Activated T-helper 1 cell treated with anti-CD3 and anti-CD28 coated beads, Interleukin-12 subunit alpha, Interleukin-12 subunit beta, Interleukin-2, Interleukin-4 antibody, amounts not matched to agents 30 ng/mL and 10 ng/mL and 1 ng/mL, durations not matched to agents 14 hours and 24 hours and 36 hours (primary cell): ENCODE measurements at regions not wholly inside any gene's neighbourhood (a gene's known extent, or its start where the extent isn't known, plus 50 kb on each side); places are given as distances from the start of the nearest gene placed in this dataset.

Source experiments
- DNase-seq: peaks from one replicate; pipeline ENCODE4 v3.0.0; 2021; ENCODE audit warnings: low spot score
- H3K27ac Mint-ChIP-seq: one replicate; pipeline ENCODE4 v1.8.0; 2021; ENCODE audit warnings: mild to moderate bottlenecking, mixed read lengths
- H3K27me3 Mint-ChIP-seq: one replicate; pipeline ENCODE4 v1.8.0; 2022; ENCODE audit warnings: mild to moderate bottlenecking, moderate library complexity, mixed read lengths; ENCODE audit not compliant: insufficient read depth
- H3K36me3 Mint-ChIP-seq: one replicate; pipeline ENCODE4 v1.8.0; 2021; ENCODE audit warnings: low read depth, mixed read lengths
- H3K4me1 Mint-ChIP-seq: one replicate; pipeline ENCODE4 v1.8.0; 2021; ENCODE audit warnings: low read depth, mixed read lengths
- H3K4me3 Mint-ChIP-seq: one replicate; pipeline ENCODE4 v1.8.0; 2021; ENCODE audit warnings: mild to moderate bottlenecking, moderate library complexity, mixed read lengths
- H3K9me3 Mint-ChIP-seq: one replicate; pipeline ENCODE4 v1.8.0; 2021; ENCODE audit warnings: mixed read lengths
- intact Hi-C: fragments of 100-400 bp; cut with micrococcal nuclease; formaldehyde crosslinking; loops from one replicate; pipeline ENCODE4 v1.15.1; 2024

GRCh38 chr2:30348825-30349224 lies 98.2 kb upstream of the LCLAT1 start:
- Mint-ChIP-seq H3K9me3 (peaks cover 4% of the 10 kb centered on the region), H3K27me3 (no peaks in the 10 kb centered on the region), H3K27ac (peak overlapping the region; percentile 63), H3K4me1 (peaks cover 31% of the 10 kb centered on the region), H3K4me3 (no peak overlapping the region), H3K36me3 (peaks cover 3% of the 10 kb centered on the region)
- DNase-seq = no peak
- intact Hi-C loops = loop anchor here (1.0 kb wide), 2 partner anchors 16 to 73 kb away; no protein-coding TSS in a partner anchor

- H3K36me3 Mint-ChIP-seq = peaks cover 2% of the 10 kb centered on the region
- H3K27ac Mint-ChIP-seq = peak overlapping the region; percentile 63
- H3K27me3 Mint-ChIP-seq = no peaks in the 10 kb centered on the region
- no peaks in the 10 kb centered on the region for H3K9me3 Mint-ChIP-seq
- no peak overlapping the region for H3K4me3 Mint-ChIP-seq
- intact Hi-C loops = loop anchor here (1.0 kb wide), 1 partner anchor 73 kb away; no protein-coding TSS in a partner anchor
- DNase-seq = no peak
- H3K4me1 Mint-ChIP-seq = peaks cover 31% of the 10 kb centered on the region
These were observed 97.4 kb upstream of the LCLAT1 start for GRCh38 chr2:30349691-30350090.

- DNase-seq = no peak
- Mint-ChIP-seq H3K9me3 (no peaks in the 10 kb centered on the region), H3K36me3 (peaks cover 2% of the 10 kb centered on the region), H3K27ac (no peak overlapping the region), H3K4me1 (peaks cover 31% of the 10 kb centered on the region), H3K27me3 (no peaks in the 10 kb centered on the region), H3K4me3 (no peak overlapping the region)
- intact Hi-C loops = no loop called here
These were observed 95.9 kb upstream of the LCLAT1 start for GRCh38 chr2:30351116-30351515.

- Mint-ChIP-seq H3K27me3 (no peaks in the 10 kb centered on the region), H3K4me1 (peaks cover 31% of the 10 kb centered on the region), H3K9me3 (no peaks in the 10 kb centered on the region), H3K27ac (no peak overlapping the region), H3K4me3 (no peak overlapping the region), H3K36me3 (peaks cover 2% of the 10 kb centered on the region)
- intact Hi-C loops = no loop called here
- no peak for DNase-seq
These were observed 95.1 kb upstream of the LCLAT1 start for GRCh38 chr2:30351949-30352348.

- Mint-ChIP-seq H3K4me1 (peaks cover 25% of the 10 kb centered on the region), H3K9me3 (no peaks in the 10 kb centered on the region), H3K27ac (no peak overlapping the region), H3K4me3 (no peak overlapping the region), H3K36me3 (no peaks in the 10 kb centered on the region), H3K27me3 (no peaks in the 10 kb centered on the region)
- intact Hi-C loops = no loop called here
- DNase-seq = no peak
These were observed 92.9 kb upstream of the LCLAT1 start for GRCh38 chr2:30354150-30354549.

GRCh38 chr2:30354621-30355020 lies 92.4 kb upstream of the LCLAT1 start:
- no peaks in the 10 kb centered on the region for H3K9me3 Mint-ChIP-seq
- H3K27ac Mint-ChIP-seq = no peak overlapping the region
- intact Hi-C loops = no loop called here
- no peak for DNase-seq
- H3K27me3 Mint-ChIP-seq = no peaks in the 10 kb centered on the region
- H3K4me1 Mint-ChIP-seq = peaks cover 20% of the 10 kb centered on the region
- no peaks in the 10 kb centered on the region for H3K36me3 Mint-ChIP-seq
- no peak overlapping the region for H3K4me3 Mint-ChIP-seq

GRCh38 chr2:30355306-30355705 lies 91.7 kb upstream of the LCLAT1 start:
- Mint-ChIP-seq H3K27ac (no peak overlapping the region), H3K4me1 (peaks cover 20% of the 10 kb centered on the region), H3K36me3 (no peaks in the 10 kb centered on the region), H3K27me3 (no peaks in the 10 kb centered on the region), H3K4me3 (no peak overlapping the region), H3K9me3 (no peaks in the 10 kb centered on the region)
- no peak for DNase-seq
- intact Hi-C loops = no loop called here

GRCh38 chr2:30356071-30356470 lies 91.0 kb upstream of the LCLAT1 start:
- no peaks in the 10 kb centered on the region for H3K27me3 Mint-ChIP-seq
- intact Hi-C loops = no loop called here
- H3K27ac Mint-ChIP-seq = no peak overlapping the region
- no peak overlapping the region for H3K4me3 Mint-ChIP-seq
- no peaks in the 10 kb centered on the region for H3K9me3 Mint-ChIP-seq
- DNase-seq = no peak
- no peaks in the 10 kb centered on the region for H3K36me3 Mint-ChIP-seq
- H3K4me1 Mint-ChIP-seq = peaks cover 23% of the 10 kb centered on the region

- H3K9me3 Mint-ChIP-seq = no peaks in the 10 kb centered on the region
- H3K27ac Mint-ChIP-seq = no peak overlapping the region
- H3K4me3 Mint-ChIP-seq = no peak overlapping the region
- intact Hi-C loops = no loop called here
- H3K27me3 Mint-ChIP-seq = no peaks in the 10 kb centered on the region
- no peaks in the 10 kb centered on the region for H3K36me3 Mint-ChIP-seq
- peaks cover 30% of the 10 kb centered on the region for H3K4me1 Mint-ChIP-seq
- no peak for DNase-seq
These were observed 90.3 kb upstream of the LCLAT1 start for GRCh38 chr2:30356776-30357175.

- no peak overlapping the region for H3K27ac Mint-ChIP-seq
- H3K36me3 Mint-ChIP-seq = no peaks in the 10 kb centered on the region
- no peak for DNase-seq
- H3K4me3 Mint-ChIP-seq = no peak overlapping the region
- intact Hi-C loops = no loop called here
- H3K9me3 Mint-ChIP-seq = no peaks in the 10 kb centered on the region
- H3K4me1 Mint-ChIP-seq = peaks cover 29% of the 10 kb centered on the region
- no peaks in the 10 kb centered on the region for H3K27me3 Mint-ChIP-seq
These were observed 88.7 kb upstream of the LCLAT1 start for GRCh38 chr2:30358351-30358750.

- Mint-ChIP-seq H3K9me3 (no peaks in the 10 kb centered on the region), H3K4me1 (peaks cover 26% of the 10 kb centered on the region), H3K36me3 (no peaks in the 10 kb centered on the region), H3K4me3 (no peak overlapping the region), H3K27me3 (no peaks in the 10 kb centered on the region), H3K27ac (no peak overlapping the region)
- no peak for DNase-seq
- intact Hi-C loops = no loop called here
These were observed 88.2 kb upstream of the LCLAT1 start for GRCh38 chr2:30358842-30359241.

GRCh38 chr2:30359644-30360167 lies 87.3 kb upstream of the LCLAT1 start:
- Mint-ChIP-seq H3K27ac (no peak overlapping the region), H3K9me3 (no peaks in the 10 kb centered on the region)

GRCh38 chr2:30361751-30362394 lies 85.2 kb upstream of the LCLAT1 start:
- Mint-ChIP-seq H3K4me3 (no peak overlapping the region), H3K4me1 (peaks cover 49% of the 10 kb centered on the region), H3K9me3 (no peaks in the 10 kb centered on the region), H3K36me3 (no peaks in the 10 kb centered on the region), H3K27me3 (no peaks in the 10 kb centered on the region), H3K27ac (peak overlapping the region; percentile 64)
- no peak for DNase-seq
- intact Hi-C loops = no loop called here

More at GRCh38 chr2:30359644-30360167, 87.3 kb upstream of the LCLAT1 start:
- no peak for DNase-seq
- Mint-ChIP-seq H3K27me3 (no peaks in the 10 kb centered on the region), H3K4me1 (peaks cover 28% of the 10 kb centered on the region), H3K36me3 (no peaks in the 10 kb centered on the region), H3K4me3 (no peak overlapping the region)
- intact Hi-C loops = no loop called here
